ENCODE measurements at regions not wholly inside any gene's neighbourhood (a gene's known extent, or its start where the extent isn't known, plus 50 kb on each side); places are given as distances from the start of the nearest gene placed in this dataset.
"Not testable (repeated sequence)": the region's sequence is repeated elsewhere in the genome, so short reads cannot be mapped to it uniquely, and the experiment has no call there.

DNA sequence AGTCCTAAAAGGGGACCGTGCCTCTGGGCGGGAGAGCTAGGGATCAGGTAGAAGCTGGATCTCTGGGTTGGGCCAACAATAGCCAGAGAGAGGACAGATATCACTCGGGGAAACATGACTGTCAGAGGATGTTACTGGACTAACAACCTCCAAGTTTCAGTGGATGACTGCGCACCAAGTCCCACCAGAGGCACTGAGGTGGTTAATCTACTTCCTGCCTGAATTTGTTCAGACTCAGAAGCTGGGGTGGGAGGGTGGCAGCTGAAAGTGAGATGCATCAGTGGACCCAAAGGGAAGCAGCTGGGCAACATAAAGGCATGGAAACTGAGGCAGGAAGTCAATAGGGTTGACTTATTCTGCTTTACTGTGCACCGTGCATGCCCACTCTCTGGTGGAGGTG, 130.1 kb upstream of the SLC44A1 start:
- no peak for DNase-seq (ENCODE audit: low read depth)

DNA sequence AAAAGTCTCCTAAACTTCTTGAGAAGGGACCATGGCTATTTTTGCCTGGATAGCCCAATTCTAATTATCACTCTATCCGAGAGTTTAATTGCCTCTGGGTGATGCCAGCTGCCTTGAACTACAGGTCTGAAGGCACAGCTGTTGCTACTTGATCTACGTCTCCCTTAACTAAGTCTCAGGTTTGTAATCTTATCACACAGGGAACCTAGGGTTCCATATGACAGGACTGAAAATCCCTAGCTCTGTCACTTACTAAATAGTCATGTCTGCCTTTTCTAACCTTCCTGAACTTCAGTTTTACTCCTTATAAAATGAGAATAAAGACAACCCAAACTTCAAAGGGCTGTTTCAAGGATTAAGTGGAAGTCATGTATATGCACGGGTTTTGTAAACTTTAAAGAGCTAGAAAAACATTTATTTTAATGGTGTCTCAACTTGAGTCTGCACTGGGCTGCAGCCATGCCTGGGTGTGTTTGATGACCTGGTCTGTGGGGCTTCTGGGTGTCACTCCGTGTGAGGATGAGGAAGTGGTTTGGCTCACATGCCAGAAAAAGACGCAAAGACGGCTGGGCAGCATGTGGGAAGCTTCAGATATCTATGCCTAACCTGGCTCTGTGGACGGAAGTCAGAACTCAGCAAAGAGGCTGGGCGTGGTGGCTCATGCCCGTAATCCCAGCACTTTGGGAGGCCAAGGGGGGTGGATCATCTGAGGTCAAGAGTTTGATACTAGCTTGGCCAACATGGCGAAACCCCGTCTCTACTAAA, 129.3 kb upstream of the SLC44A1 start:
- peak; percentile 90 for DNase-seq (ENCODE audit: low read depth)

DNA sequence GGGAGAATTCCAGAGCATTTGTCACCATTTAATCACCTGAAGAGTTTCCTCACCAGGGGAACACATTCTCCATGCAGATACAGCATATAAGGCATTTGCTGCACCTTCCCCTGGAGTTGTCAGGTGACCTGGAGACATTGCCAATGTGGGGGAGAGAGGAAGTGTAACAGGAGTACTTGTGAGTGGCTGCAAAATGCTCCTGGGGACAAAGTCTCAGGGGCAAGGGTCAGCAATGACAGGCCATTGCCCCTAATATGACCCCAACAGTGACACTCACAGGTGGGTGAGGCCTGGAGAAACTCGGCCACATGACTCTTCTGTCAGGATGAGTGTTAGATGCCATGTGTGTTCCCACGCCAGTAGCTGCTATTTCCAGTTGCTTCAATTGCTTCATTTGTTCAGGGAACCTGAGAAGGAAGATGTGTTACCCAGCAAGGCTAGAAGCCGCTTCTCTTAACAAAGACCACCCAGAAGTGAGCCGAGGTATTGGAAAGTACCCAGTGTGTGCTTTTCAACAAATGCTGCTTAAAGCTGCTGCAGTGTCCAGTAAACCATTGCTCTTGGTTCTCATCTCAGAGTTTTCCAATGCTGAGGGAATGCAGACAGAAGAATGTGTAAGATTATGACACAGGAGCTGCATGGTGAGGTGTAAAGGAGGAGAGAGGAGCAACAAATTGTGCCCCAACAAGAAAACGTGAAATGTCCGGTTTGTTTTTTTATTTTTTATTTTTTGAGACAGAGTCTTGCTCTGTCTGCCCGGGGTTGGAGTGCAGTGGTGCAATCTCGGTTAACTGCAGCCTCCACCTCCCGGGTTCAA, 128.2 kb upstream of the SLC44A1 start:
- DNase-seq (ENCODE audit: low read depth): no peak

DNA sequence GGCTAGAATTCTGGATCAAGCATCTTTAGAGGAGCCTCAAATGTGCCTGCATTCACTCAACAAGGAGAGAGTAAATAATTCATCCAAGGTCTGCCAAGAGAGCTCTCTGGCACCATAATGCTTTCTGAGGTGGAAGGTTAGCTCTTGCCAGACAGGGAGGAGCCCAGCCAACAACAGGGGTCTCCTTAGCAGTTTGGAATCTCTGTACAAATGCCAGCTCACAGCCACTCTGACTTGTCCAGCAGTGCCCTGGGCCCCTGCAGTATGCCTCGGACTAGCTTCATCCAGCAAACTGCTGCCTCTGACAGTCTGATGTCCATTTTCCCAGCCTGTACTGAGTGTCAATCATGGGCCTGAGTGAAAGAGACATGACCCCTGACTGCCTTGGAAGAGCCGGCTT, 127.2 kb upstream of the SLC44A1 start:
- DNase-seq (ENCODE audit: low read depth): no peak

DNA sequence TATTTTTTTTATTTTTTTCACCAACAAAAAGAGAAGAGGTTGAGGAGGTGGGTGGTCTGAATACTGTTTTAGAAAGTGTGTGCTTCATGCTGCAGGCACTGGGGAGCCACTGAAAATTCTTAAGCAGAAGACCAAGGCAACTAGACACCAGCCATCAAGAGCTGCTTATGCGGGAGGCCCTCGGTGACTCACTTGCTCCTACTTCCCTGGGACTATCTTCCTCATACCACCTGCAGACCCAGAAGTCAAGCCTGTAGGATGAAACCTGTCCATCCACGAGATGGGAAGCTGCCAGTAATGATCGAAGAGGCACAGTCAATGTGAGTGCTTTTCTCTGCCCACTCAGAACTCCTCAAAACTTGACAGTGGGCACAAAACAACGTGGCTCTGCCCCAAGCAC, 125.8 kb upstream of the SLC44A1 start:
- DNase-seq (ENCODE audit: low read depth): no peak

DNA sequence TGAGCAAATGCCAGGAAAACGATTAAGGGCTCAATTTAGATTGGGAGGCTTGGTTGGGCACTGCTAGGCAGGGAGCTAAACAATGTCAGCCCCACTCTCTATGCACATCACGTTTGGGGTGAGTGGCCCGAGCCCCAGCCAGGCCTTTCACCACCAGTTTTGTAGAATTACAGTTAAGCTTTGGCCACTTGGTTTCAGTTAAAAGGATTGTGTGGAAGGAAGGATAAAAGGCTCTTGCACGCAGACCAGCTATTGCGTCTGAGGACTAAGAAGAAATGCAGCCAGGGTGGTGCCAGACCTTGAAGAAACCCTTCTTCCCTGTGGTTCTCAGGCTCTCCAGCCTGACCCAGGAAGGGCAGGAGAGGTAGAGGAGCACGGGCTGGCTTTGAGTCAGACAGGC, 125.3 kb upstream of the SLC44A1 start:
- DNase-seq (ENCODE audit: low read depth): no peak

DNA sequence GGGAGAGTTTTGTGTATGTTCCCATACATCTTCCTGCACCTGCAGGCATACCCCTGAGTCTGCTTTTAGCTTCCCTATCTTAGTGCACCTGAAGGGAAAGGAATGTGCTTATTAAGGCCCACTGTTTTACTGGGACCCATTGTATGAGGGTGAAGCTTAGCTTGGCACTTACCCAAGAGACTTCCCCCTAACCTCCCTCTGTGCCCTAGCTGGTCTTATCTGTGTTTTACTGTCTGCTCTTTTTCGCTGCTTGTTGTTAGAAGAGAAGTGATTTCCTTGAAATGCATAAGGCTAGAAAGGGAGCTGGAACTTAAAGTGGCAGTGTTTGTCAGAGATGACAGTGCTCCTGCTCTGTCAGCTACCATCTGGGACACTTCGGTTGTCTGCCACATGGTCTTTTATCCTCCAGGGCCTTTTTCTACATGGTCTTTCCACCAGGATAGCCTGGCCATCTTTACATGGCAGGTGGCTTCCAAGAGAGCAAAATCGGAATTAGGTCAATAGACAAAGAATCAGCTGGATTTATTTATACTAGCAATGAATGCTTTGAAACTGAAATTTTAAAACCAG, 122.5 kb upstream of the SLC44A1 start:
- no peak for DNase-seq (ENCODE audit: low read depth)

DNA sequence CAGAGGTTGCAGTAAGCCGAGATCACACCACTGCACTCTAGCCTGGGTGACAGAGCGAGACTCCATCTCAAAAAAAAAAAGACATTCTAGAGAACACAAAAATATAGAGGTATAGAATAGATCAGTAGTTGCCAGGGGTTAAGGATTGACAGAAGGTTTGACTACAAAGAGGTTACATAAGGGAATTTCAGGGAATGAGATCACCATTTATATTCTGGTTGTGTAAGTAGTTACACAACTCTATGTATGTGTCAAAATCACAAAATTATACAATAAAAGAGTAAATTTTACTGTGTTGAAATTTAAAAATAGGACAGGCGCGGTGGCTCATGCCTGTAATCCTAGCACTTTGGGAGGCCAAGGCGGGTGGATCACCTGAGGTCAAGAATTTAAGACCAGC, 119.9 kb upstream of the SLC44A1 start:
- not testable (repeated sequence) for DNase-seq (ENCODE audit: low read depth)

DNA sequence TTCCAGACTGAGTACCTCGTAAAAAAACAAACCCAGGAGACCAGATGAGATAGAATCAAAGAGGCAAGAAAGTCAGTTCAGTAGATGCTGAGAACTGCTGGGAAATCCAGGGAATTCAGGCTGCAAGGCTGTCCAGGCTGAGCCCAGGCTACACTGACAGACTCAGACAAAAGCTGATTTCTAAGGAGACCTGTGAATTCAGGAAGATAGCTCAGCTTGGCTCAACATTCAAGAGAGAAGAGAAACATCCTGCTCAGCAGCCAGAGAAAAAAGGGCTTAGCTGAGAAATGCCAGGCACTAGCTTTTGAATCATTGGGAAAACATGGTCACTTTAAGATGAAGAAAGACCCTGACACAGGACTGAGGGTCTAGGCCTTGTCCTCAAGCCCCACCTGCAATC, 118.2 kb upstream of the SLC44A1 start:
- DNase-seq (ENCODE audit: low read depth): no peak

DNA sequence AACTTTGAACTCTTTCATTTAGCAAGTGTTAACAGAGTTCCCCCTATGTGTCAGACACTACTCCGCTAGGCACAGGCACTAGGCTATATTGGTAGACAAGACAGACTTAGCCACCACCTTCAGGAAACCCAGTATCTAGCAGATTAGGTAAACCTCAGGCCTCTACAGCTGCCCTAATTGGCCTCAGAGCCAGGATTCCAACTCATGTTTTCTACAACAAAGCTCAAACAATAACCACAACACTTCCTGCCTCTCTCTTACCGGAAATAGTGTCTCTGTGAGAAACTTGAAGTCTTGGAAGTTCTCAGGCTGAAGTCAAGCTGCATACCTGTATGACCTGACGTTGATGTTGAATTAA, 116.6 kb upstream of the SLC44A1 start:
- DNase-seq (ENCODE audit: low read depth): peak; percentile 63

DNA sequence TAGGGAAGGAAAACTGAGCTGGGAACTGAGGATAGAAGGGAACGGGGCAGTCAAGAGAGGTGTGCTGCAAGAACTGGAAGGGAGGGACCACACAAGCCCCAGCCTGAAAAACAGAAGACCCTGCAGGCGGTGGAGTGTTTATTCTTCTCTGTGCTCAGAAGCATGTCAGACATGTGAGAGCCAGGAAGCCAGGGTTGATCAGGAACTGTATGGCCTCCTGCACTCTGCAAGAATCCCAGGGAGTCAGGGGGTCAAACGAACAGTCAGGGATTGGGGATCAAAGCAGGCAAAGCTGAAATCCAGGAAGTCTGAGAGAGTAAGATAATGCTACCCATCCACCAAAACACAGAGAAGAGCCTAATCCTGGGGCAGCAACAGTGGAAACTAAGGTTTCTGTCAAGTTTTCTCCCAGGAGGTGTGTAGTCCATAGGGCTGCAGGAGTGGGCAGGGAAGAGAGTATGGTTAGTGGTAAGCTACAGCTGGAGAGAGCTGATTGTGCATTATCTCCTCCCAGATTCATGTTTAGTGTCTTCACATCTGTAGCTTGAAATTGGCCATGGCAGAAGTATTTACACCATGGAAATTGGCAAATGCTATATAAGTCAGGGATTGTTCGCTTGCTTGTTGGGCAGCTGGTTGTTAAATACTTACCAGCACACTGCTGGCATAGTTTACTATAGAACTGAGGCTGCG, 115.4 kb upstream of the SLC44A1 start:
- no peak for DNase-seq (ENCODE audit: low read depth)

DNA sequence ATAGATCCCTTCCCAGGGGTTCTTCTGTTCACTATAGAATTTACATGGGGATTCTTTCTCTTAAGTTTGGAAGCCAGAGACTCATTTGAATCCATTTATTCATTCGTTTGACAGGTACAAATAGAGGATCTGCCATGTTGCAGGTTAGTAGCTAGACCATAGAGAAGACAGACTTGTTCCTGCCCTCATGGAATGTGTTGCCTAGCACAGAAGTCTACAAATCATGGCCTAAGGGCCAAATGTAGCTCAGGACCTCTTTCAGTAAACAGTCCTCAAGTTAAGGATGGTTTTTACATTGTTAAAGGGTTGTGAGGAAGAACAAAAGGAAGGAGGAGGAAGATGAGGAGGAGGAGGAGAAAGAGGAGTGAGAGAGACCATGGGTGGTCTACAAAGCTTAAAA, 114.7 kb upstream of the SLC44A1 start:
- DNase-seq (ENCODE audit: low read depth): no peak

DNA sequence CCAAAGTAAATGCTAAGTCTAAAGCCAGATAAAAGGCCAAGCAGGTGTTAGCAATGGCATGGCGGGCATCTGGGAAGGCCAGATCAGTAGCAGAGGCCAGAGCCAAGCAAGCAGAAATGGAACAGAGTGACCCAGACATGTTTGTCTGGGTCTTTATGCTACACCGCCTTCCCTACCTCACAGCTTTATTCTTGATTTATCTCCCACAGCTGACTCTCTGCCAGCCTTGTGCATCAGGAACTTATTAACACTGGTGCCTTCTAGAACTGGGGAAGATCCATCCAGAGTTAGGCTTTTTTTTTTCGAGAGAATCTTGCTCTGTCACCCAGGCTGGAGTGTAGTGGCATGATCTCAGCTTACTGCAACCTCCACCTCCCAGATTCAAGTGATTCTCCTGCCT, 112.5 kb upstream of the SLC44A1 start:
- DNase-seq (ENCODE audit: low read depth): peak; percentile 51

DNA sequence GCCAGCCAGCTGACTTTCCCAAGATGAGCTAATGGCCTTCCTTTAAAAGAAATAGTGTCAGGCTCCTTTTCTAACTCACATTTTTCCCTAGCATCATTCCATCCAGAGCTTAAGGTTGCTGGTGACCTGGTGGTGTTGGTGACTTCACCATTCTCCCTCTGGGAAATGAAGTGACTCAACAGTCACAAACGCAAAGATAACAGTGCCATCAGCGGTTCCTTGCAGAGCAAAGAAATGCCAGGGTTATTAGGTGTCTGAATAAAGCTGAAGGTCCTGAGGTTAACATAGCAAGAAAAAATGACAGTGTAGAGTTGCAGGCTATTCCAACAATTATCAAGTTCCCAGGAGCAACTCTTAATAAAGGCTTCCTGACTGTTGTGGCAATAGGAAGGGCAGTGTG, 111.8 kb upstream of the SLC44A1 start:
- peak; percentile 90 for DNase-seq (ENCODE audit: low read depth)

DNA sequence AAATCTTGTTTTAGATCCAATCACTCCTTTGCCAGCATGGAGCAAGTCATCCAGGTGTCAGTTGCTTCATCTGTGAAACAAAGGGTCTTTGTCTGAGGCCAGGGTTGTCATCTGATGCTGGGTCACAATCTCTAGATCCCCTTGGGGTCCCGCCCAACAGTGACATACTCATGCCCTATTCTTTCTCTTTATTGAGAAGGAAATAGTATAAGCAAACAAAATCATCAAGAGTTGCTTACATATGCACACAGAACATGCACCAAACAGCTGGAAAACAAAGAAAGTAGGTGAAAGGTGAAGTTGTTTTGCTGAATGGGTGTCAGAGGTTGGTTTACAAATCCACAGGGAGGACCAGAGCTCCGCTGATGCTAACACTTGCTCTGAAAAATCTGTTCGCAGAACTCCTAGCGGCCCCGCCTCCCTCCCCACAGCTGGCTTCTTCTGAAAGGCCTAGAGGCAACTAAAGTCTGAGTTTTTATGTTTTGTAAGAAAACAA, 106.1 kb upstream of the SLC44A1 start:
- peak; percentile 57 for DNase-seq (ENCODE audit: low read depth)

DNA sequence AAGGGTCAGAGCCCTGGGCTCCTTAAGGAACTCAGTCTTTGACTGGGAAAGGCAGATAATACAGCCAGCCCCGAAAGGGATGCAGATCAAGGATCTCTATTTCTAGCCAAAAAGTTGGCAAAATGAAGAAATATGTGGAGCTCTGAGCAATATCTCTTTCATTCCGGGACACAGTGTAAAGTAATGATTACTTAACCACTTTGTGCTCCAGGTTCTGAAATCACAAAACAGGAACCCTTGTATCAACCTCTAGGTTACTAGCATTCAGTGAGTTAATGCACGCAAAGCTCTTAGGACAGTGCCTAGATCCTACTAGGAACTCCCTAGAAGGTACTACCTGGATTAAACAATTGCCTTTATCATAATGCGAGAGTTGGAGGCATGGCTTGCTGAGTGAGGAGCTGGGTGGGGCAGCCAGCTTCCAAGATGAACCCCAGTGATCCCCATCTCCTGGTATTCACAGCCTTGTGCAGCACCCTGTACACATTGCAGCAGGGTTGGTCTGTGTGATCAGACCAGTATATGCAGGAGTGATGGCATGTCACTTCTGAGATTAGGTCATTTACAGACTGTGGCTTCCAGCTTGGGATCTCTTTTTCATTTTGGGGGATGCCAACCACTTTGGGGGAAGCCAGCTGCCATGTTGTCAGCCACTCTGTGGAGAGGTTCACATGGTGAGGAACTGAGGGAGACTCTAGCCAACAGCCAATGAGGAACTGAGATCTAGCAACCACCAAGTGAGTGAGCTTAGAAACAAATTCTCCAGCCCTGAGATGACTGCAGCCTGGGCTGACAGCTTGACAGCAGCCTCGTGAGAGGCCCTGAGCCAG, 103.1 kb upstream of the SLC44A1 start:
- no peak for DNase-seq (ENCODE audit: low read depth)

DNA sequence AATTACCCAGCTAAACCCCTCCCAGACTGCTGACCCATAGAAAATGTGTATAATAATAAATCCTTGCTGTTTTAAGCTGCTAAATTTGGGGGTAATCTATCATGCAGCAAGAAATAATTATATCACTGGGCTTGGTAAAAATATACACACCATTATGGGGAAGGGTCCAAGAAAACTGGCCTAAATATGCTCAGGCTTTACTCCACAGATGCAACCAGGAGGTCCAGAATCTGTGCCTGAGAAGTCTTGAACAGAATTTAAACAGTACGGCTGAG, 102.5 kb upstream of the SLC44A1 start:
- no peak for DNase-seq (ENCODE audit: low read depth)

DNA sequence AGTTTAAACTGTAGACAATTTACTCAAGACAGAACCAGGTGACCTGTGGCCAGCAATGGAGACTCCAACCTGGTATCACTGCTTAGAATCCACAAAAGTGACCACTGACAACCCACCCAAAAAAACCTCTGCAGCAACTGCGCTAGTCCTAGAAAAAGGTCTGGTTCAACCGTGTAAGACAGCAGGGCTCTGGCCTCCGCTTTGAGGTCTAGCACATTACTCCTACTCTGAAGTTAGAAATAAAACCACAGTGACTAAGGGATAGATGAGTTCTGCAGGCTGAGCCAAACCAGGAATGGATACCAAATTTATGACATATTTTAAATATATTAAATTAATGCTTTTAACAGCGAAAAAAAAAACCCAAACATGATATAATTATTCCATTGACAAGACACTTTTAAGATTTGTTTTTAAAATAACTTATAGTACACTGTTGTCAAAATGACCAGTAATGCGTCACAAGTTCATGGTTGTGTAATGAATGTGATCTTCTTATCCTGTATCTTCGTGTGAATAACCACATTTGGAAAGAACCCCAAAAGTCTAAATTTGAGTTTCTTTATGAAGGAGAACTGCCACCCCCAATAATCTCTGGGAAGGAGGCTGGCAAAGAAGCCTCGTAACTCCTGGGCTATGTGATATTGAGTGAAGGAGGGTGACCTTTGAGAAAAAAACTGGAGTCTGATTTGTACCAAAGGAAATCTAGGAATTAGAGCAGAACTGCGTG, 101.9 kb upstream of the SLC44A1 start:
- DNase-seq (ENCODE audit: low read depth): peak; percentile 55

DNA sequence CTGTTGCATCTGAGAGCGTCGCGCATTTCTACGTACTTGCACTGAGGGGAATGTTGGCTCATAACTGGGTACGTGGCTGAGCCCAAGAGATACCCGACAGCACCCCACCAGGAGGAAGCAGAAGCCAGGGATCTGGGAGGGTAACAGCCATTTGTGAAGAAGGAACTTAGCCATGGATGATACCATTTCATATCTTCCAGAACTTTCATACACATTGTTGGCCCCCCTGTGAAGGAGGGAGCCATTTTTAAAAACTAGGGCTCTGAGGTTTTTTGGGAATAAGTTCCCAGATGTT, 101.4 kb upstream of the SLC44A1 start:
- no peak for DNase-seq (ENCODE audit: low read depth)

DNA sequence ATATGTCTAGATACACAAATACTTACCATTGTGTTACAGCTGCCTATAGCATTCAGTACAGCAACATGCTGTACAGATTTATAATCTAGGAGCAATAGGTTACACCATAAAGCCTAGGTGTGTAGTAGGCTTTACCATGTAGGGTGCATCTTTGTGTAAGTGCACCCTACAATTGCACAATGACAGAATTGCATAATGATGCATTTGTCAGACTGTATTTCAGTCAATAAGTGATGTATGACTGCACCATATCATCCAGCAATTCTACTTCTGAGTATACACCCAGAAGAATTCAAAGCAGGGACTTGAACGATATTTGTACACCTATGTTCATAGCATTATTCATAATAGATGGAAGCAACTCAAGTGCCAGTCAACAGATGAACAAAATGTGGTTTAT, 100.4 kb upstream of the SLC44A1 start:
- no peak for DNase-seq (ENCODE audit: low read depth)

DNA sequence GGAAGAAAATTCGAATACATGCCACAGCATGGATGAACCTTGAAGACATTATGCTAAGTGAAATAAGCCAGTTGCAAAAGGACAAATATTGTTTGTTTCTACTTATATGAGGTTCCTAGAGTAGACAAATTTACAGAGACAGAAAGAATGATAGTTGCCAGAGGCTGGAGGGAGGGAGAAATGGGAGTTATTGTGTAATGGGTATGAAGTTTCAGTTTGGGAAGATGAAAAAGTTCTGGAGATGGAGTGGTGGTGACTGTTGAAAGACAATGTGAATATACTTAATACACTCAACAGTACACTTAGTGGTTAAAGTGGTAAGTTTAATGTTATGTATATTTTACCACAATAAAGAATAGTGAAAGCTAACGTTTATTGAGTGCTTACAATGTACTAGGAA, 99.6 kb upstream of the SLC44A1 start:
- DNase-seq (ENCODE audit: low read depth): no peak
